Sigmoid colon (tissue), 4 donors: ENCODE measurements at regions not wholly inside any gene's neighbourhood (a gene's known extent, or its start where the extent isn't known, plus 50 kb on each side); places are given as distances from the start of the nearest gene placed in this dataset.

ENCODE experiments used
- POLR2A ChIP-seq, 2 donors: fragments of 450-650 bp; IDR thresholded peaks; one replicate each; pipeline ENCODE4 v1.6.1; 2016; ENCODE audit warnings: antibody characterized with exemption in 2 of 2, mild to moderate bottlenecking in 2 of 2, moderate library complexity in 2 of 2
- POLR2AphosphoS5 ChIP-seq, 4 donors: sonication (generic); formaldehyde crosslinking; IDR thresholded peaks; one replicate each; pipeline ENCODE4 v1.6.1; 2017; ENCODE audit warnings: antibody characterized with exemption in 4 of 4
- TF ChIP-seq, protein P1 (sequence below), 4 experiments: fragments of 450-650 bp in 3 of 4; fragments of 200-600 bp in 1 of 4; IDR thresholded peaks; one replicate each; pipeline ENCODE4 v1.5.1; 2016 to 2019; ENCODE audit warnings: antibody characterized with exemption in 4 of 4, mild to moderate bottlenecking in 3 of 4, moderate library complexity in 2 of 4

- TF ChIP-seq, protein P1, sequence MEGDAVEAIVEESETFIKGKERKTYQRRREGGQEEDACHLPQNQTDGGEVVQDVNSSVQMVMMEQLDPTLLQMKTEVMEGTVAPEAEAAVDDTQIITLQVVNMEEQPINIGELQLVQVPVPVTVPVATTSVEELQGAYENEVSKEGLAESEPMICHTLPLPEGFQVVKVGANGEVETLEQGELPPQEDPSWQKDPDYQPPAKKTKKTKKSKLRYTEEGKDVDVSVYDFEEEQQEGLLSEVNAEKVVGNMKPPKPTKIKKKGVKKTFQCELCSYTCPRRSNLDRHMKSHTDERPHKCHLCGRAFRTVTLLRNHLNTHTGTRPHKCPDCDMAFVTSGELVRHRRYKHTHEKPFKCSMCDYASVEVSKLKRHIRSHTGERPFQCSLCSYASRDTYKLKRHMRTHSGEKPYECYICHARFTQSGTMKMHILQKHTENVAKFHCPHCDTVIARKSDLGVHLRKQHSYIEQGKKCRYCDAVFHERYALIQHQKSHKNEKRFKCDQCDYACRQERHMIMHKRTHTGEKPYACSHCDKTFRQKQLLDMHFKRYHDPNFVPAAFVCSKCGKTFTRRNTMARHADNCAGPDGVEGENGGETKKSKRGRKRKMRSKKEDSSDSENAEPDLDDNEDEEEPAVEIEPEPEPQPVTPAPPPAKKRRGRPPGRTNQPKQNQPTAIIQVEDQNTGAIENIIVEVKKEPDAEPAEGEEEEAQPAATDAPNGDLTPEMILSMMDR (IDR thresholded peaks at IDR 0.05): no peak
- TF ChIP-seq POLR2A (IDR thresholded peaks at IDR 0.05): no peak
- no peak for TF ChIP-seq POLR2AphosphoS5 (IDR thresholded peaks at IDR 0.05)
Measured at GRCh38 chr12:67747869-67748742, 99.6 kb downstream of the DYRK2 start.
